Glomerular visceral epithelial cell (primary cell): ENCODE measurements at regions not wholly inside any gene's neighbourhood (a gene's known extent, or its start where the extent isn't known, plus 50 kb on each side); places are given as distances from the start of the nearest gene placed in this dataset.

Experiments
- DNase-seq: peaks from one replicate; pipeline ENCODE4 v3.0.0-alpha.2; 2016; ENCODE audit errors: extremely low spot score

DNA sequence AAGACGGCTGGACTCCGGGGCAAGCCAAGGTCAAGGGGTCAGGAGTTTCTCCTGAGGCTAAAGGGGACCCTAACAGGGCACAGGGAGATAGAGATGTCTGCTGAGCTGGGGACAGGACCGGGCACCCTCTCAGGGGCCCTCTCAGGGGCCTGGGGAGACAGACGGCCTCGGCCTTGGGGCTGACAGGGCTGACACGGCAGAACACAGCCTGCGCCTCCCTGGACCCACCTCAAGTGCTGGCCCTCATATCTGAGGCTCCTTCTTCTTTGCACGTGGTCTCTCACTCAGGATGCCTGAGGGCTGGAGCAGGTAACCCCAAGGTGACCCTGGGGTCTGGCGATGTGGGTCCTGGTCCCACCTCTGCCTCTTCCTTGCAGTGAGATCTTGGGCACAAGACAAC is 186.9 kb upstream of the TNRC6C start:
- no peak for DNase-seq

- no peak for DNase-seq
These were observed 186.5 kb upstream of the TNRC6C start for GRCh38 chr17:77771998-77772397.

GRCh38 chr17:77772461-77772897 is 186.0 kb upstream of the TNRC6C start:
- DNase-seq: peak; percentile 45

GRCh38 chr17:77772899-77773358 is 185.6 kb upstream of the TNRC6C start:
- no peak for DNase-seq

GRCh38 chr17:77774182-77774581 is 184.3 kb upstream of the TNRC6C start:
- DNase-seq: no peak

DNA sequence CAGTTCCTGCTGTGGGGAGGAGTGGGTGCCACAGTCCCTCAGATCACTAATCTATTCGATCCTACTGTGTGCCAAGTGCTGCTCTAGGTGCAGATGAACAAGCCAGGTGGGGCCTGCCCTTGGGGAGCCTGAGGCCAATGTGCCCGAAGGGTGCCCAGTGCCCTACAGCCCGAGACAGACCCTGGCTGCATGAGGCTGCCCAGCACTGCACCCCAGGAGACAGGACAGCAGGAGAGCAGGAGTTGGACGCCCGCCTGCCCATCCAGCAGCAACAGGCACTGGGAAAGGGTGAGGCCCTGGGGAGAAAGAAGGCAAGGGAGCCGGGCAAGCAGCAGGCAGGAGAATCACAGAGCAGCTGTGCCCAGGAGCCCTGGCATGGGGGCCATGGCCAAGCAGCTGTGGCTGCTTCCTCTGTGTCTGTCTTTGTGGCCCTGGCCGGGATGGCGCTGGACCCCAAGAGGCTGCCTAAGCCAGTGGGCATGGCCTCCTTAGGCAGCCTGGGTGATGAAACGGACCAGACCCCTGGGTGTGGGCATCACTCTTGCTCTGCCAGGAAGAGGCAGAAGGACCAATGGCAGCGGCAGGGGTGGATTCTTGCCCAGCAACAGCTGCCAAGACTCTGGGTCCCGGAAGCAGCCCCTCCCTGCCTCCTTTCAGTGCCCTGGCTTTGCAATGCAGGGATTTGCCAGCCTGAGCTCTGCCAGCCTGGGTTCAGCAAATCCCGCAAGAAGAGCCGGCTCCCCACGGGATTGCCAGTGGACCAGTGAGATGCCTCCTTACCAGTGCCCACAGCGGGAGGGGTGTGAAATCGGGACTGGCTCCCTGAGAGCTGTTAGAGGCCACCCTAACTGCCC is 179.6 kb upstream of the TNRC6C start:
- no peak for DNase-seq

- no peak for DNase-seq
These were observed 178.6 kb upstream of the TNRC6C start for GRCh38 chr17:77779711-77780539.

GRCh38 chr17:77781536-77781935 is 177.0 kb upstream of the TNRC6C start:
- DNase-seq: no peak

- no peak for DNase-seq
These were observed 176.3 kb upstream of the TNRC6C start for GRCh38 chr17:77782201-77782600.

GRCh38 chr17:77782611-77783010 is 175.9 kb upstream of the TNRC6C start:
- no peak for DNase-seq

DNA sequence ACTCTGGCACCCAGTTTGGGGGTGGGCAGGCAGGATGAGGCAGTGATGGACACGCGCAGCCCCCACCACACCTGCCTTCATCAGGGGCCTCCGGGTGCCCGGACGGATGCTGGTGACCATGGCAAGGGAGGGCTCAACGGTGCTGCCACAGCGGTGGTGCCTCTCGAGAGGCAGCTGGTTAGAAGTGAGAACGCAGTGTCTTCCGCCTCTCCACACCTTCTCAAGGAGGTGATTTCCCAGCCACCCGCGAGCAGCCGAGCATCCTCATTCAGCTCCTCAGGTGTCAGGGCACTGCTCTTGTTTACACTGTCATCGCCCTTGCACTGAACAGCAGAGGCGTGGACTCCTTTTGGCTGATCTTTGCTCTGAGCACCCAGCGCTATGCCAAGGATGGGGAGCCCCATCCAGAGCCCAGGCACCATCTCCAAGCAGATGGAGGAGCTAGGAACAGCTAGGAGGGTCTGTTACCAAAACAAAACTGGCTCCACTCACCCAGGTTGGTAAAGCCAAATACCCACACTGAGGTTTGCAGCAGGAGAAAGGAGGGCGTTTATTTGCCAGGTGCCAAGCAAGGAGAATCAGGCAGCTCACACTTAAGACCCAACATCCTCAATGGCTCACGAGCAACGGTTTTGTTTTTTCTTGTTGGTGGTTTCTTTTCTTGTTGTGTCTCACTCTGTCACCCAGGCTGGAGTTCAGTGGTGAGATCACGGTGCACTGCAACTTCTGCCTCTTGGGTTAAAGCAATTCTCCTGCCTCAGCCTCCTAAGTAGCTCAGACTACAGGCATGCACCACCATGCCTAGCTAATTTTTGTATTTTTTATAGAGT is 174.3 kb upstream of the TNRC6C start:
- DNase-seq: no peak

DNA sequence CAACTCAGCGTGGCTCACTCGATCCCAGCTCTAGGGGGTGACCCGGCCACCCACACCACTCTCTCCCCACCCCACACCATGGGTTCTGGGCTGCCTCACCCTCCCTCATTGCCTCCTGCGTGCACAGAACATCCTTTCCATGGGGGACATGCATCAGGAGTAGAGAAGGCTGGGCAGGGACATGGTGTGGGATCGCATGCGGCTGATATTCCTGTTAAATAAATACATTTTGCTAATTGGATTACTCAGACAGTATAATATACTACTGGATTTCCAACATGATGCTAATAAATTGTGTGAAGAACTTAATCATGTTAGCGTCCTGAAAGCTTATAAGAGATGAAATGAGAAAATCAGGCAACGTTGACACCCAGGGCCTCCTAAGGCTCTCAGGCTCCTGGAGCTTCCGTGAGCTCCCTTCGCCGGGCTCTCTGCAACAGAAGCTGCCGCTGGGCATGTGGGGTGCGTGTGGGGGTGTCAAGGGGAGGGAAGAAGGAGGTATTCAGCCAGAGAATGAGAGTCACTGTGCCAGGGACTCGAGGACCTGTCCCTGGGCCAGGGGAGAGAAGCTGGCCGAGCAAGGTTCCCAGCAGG is 173.1 kb upstream of the TNRC6C start:
- no peak for DNase-seq

DNA sequence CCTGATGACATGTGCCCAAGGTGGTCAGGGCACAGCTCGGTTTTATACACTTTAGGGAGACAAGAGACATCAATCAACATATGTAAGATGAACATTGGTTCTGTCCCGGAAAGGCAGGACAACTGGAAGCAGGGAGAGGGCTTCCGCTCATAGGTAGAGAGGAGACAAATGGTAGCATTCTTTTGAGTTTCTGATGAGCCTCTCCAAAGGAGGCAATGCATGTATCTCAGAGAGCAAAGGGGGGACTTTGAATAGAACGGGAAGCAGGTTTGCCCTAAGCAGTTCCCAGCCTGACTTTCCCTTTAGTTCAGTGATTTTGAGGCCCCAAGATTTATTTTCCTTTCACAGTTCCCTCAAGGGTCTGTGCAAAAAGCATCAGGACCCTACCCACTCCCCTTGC is 172.4 kb upstream of the TNRC6C start:
- no peak for DNase-seq

GRCh38 chr17:77786740-77787505 is 171.6 kb upstream of the TNRC6C start:
- no peak for DNase-seq

DNA sequence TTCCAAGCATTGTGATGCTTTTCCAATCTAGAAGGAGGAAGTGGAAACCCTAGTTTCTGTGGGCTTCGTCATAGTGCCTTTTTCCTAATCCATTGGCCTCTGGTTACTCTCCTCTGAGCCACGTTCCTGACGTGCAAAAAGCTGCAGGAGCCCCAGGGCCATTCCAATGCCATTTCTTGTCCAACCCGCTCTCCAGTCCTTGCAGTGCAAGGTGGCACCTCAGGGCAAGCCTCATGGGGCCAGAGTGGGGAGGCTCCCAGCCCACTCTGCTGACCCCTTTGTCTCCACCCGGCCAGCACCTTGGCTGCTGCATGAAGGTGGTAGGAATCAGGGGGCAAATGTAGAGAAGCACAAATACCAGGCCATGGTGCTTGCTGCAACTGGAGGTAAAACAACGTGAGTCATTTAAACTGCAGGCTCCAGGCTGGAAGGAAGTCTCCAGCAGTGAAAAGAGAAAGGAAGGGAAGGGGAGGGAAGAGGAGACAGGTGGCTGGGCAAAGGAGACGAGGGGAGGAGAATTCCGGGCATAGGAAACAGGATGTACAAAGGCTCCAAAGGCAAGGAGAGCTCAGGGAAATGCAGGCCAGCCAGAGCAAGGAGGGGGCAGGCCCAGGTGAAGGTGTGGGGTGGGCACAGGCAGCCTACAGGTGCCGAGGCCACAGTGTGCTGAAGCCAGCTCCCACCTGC is 168.2 kb upstream of the TNRC6C start:
- DNase-seq: no peak

GRCh38 chr17:77792626-77793025 is 165.9 kb upstream of the TNRC6C start:
- DNase-seq: no peak

GRCh38 chr17:77793146-77793970 is 165.1 kb upstream of the TNRC6C start:
- no peak for DNase-seq

GRCh38 chr17:77793971-77794235 is 164.6 kb upstream of the TNRC6C start:
- DNase-seq: no peak

DNA sequence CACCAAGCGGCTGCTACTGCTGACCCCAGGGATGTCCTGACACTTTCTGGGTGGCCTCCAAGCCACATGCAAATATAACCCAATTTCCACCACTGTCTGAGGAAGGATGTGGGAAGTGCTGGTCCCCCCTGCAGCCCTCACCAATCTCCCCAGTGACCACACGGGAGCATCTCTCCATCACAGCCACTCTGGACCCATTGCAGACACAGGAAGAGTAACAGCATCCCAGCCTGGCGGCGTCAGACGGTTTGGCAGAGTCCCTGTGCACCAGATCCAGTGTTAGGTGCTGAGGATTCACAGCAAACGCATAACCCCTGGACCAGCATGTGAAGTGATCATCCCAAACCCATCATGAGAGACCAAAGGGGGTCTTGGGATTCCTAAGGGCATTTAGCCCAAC is 163.7 kb upstream of the TNRC6C start:
- no peak for DNase-seq

DNA sequence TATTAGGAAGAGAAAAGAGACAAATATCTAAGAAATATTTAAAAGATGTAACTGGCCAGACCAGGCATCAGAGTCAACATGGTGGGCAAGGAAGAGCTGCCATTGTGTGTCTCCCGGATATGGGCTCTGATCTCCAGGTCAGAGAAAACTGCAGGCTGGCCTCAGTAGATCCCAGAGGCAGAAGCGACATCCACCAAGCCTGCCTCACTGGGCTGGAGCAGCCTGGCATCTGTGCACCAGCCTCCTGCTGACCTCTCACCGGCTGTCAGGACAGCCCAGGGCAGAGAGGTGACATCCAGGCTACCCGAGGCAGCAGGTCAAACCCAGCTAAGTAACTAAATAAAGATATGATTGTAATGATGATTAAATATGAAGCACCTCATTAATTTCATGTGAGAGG is 162.8 kb upstream of the TNRC6C start:
- no peak for DNase-seq
